Left lung (tissue), 4 donors: ENCODE measurements at regions not wholly inside any gene's neighbourhood (a gene's known extent, or its start where the extent isn't known, plus 50 kb on each side); places are given as distances from the start of the nearest gene placed in this dataset.

ENCODE experiments used
- ATAC-seq: fragments of 200-7000 bp; cut with Tn5 transposase; one replicate; pipeline ENCODE4 v1.9.1; 2020; ENCODE audit warnings: moderate library complexity
- DNase-seq, 4 donors: peaks; one replicate each; pipeline ENCODE4 v3.0.0-alpha.2; 2013 to 2020
- H3K27ac ChIP-seq, 2 donors: fragments of 200-600 bp; sonication (generic) in 1 of 2; one replicate each; pipeline versions ENCODE4 v1.5.0 to v1.8.0; 2020 to 2021
- H3K27me3 ChIP-seq, 2 donors: fragments of 200-600 bp; sonication (generic) in 1 of 2; one replicate each; pipeline versions ENCODE4 v1.5.0 to v1.8.0; 2020 to 2021
- H3K36me3 ChIP-seq, 2 donors: fragments of 200-600 bp; sonication (generic) in 1 of 2; one replicate each; pipeline versions ENCODE4 v1.5.0 to v1.8.0; 2020 to 2021
- H3K4me1 ChIP-seq, 2 donors: fragments of 200-600 bp; one replicate each; pipeline ENCODE4 v1.8.0; 2021
- H3K4me3 ChIP-seq, 2 donors: fragments of 200-600 bp; sonication (generic) in 1 of 2; one replicate each; pipeline versions ENCODE4 v1.5.0 to v1.8.0; 2020 to 2021; ENCODE audit warnings: mild to moderate bottlenecking in 1 of 2
- H3K9me3 ChIP-seq, 2 donors: fragments of 200-600 bp; sonication (generic) in 1 of 2; one replicate each; pipeline versions ENCODE4 v1.5.0 to v1.8.0; 2020 to 2021
- CTCF ChIP-seq, 2 donors: fragments of 200-600 bp; sonication (generic) in 1 of 2; IDR thresholded peaks; one replicate each; pipeline versions ENCODE4 v1.5.0 to v1.8.0; 2021; ENCODE audit warnings: antibody characterized with exemption in 2 of 2
- intact Hi-C, 2 donors: fragments of 100-400 bp; cut with DNase I; formaldehyde crosslinking; loops; one replicate each; pipeline versions ENCODE4 v1.11.2 to v1.14.2; 2022
- donor health status: DM: no; HTN: yes; CAD: no.
- donor health status: DM: no; HTN: no; CAD: no.

GRCh38 chr6:113202852-113203714 is 654.1 kb upstream of the MARCKS start:
- Histone ChIP-seq H3K27me3 (no peaks in the 10 kb centered on the region), H3K4me1 (no peaks in the 10 kb centered on the region), H3K27ac (no peak overlapping the region), H3K9me3 (no peaks in the 10 kb centered on the region), H3K4me3 (no peak overlapping the region), H3K36me3 (no peaks in the 10 kb centered on the region)
- intact Hi-C loops, result no loop called here
- DNase-seq, result no peak
- no peak for TF ChIP-seq CTCF (IDR thresholded peaks at IDR 0.05)
- ATAC-seq, result no peak

GRCh38 chr6:113203715-113204110 is 653.4 kb upstream of the MARCKS start:
- Histone ChIP-seq H3K27me3 (no peaks in the 10 kb centered on the region), H3K27ac (no peak overlapping the region), H3K4me1 (no peaks in the 10 kb centered on the region), H3K9me3 (no peaks in the 10 kb centered on the region), H3K4me3 (no peak overlapping the region), H3K36me3 (no peaks in the 10 kb centered on the region)
- intact Hi-C loops, result no loop called here
- TF ChIP-seq CTCF (IDR thresholded peaks at IDR 0.05), result no peak
- no peak for ATAC-seq
- no peak for DNase-seq

GRCh38 chr6:113205553-113205952 is 651.6 kb upstream of the MARCKS start:
- H3K4me1 ChIP-seq, result no peaks in the 10 kb centered on the region
- no peak overlapping the region for H3K27ac ChIP-seq
- H3K9me3 ChIP-seq, result no peaks in the 10 kb centered on the region
- no peak for TF ChIP-seq CTCF (IDR thresholded peaks at IDR 0.05)
- no peak overlapping the region for H3K4me3 ChIP-seq
- H3K27me3 ChIP-seq, result no peaks in the 10 kb centered on the region
- H3K36me3 ChIP-seq, result no peaks in the 10 kb centered on the region
- ATAC-seq (no peak), DNase-seq (no peak)
- intact Hi-C loops, result no loop called here

- Histone ChIP-seq H3K9me3 (no peaks in the 10 kb centered on the region), H3K27me3 (no peaks in the 10 kb centered on the region), H3K36me3 (no peaks in the 10 kb centered on the region), H3K4me1 (no peaks in the 10 kb centered on the region), H3K4me3 (no peak overlapping the region), H3K27ac (no peak overlapping the region)
- DNase-seq (no peak), ATAC-seq (no peak)
- no peak for TF ChIP-seq CTCF (IDR thresholded peaks at IDR 0.05)
- intact Hi-C loops, result no loop called here
Observed at GRCh38 chr6:113208726-113209125, 648.4 kb upstream of the MARCKS start.

- H3K36me3 ChIP-seq, result no peaks in the 10 kb centered on the region
- no peaks in the 10 kb centered on the region for H3K27me3 ChIP-seq
- no peak overlapping the region for H3K4me3 ChIP-seq
- no peaks in the 10 kb centered on the region for H3K4me1 ChIP-seq
- no peak overlapping the region for H3K27ac ChIP-seq
- intact Hi-C loops, result no loop called here
- no peaks in the 10 kb centered on the region for H3K9me3 ChIP-seq
- no peak for TF ChIP-seq CTCF (IDR thresholded peaks at IDR 0.05)
- ATAC-seq (no peak), DNase-seq (no peak)
Observed at GRCh38 chr6:113209315-113209714, 647.8 kb upstream of the MARCKS start.
